MCF 10A (cell line): ENCODE measurements at regions not wholly inside any gene's neighbourhood (a gene's known extent, or its start where the extent isn't known, plus 50 kb on each side); places are given as distances from the start of the nearest gene placed in this dataset.

Experiments used
- BruUV-seq: library from RNA; stranded (reverse); fragments of 400-500 nt; replicated peaks from 2 replicates; lab custom pipeline; 2021; lab: Mats Ljungman, UMichigan
- CTCF ChIA-PET: fragments of 300-600 bp; sonication (Branson Sonifier 250); formaldehyde crosslinking; extraction: SDS; loops from one replicate; lab custom pipeline; 2021; ENCODE audit warnings: antibody characterized with exemption, inconsistent platforms; lab: Yijun Ruan, JAX
- POLR2A ChIA-PET: fragments of 300-600, 350-650 bp; sonication (Branson Sonifier 250); formaldehyde crosslinking; extraction: SDS; loops from one replicate; lab custom pipeline; 2020; ENCODE audit warnings: antibody characterized with exemption, inconsistent platforms; lab: Yijun Ruan, JAX
- DNase-seq: peaks from one replicate; pipeline ENCODE4 v3.0.0-alpha.2; 2018; ENCODE audit not compliant: unreplicated experiment
- H3K27ac Mint-ChIP-seq: one replicate; pipeline ENCODE4 v1.8.0; 2022; ENCODE audit warnings: mild to moderate bottlenecking, low read depth, mixed read lengths; ENCODE audit not compliant: unreplicated experiment
- H3K27me3 Mint-ChIP-seq: one replicate; pipeline ENCODE4 v1.8.0; 2022; ENCODE audit warnings: mixed read lengths; ENCODE audit not compliant: insufficient read depth, unreplicated experiment
- H3K36me3 Mint-ChIP-seq: one replicate; pipeline ENCODE4 v1.8.0; 2022; ENCODE audit warnings: mild to moderate bottlenecking, moderate library complexity, mixed read lengths; ENCODE audit not compliant: insufficient read depth, unreplicated experiment
- H3K4me1 Mint-ChIP-seq: one replicate; pipeline ENCODE4 v1.8.0; 2022; ENCODE audit warnings: mixed read lengths; ENCODE audit not compliant: insufficient read depth, unreplicated experiment
- H3K4me3 Mint-ChIP-seq: one replicate; pipeline ENCODE4 v1.8.0; 2022; ENCODE audit warnings: mild to moderate bottlenecking, moderate library complexity, mixed read lengths; ENCODE audit not compliant: unreplicated experiment
- H3K9me3 Mint-ChIP-seq: one replicate; pipeline ENCODE4 v1.8.0; 2022; ENCODE audit warnings: mixed read lengths; ENCODE audit not compliant: unreplicated experiment
- CTCF ChIP-seq: fragments of 200-600 bp; IDR thresholded peaks from one replicate; pipeline ENCODE4 v1.8.0; 2022; ENCODE audit warnings: antibody characterized with exemption, mild to moderate bottlenecking; ENCODE audit not compliant: unreplicated experiment
- intact Hi-C: fragments of 100-400 bp; cut with micrococcal nuclease; formaldehyde crosslinking; loops from 2 replicates; pipeline ENCODE4 v1.14.1; 2022

GRCh38 chr20:39800548-39800947 lies 838.4 kb downstream of the DHX35 start:
- CTCF ChIA-PET = no interaction called here
- DNase-seq = peak; percentile 63
- POLR2A ChIA-PET = interaction anchor here (1.3 kb wide), 1 partner anchor 11 kb away, joined by 5 read pairs; no protein-coding TSS in a partner anchor

GRCh38 chr20:39800111-39800510 lies 838.0 kb downstream of the DHX35 start:
- intact Hi-C loops = no loop called here
- ChIA-PET CTCF (no interaction called here), POLR2A (interaction anchor here (1.3 kb wide), 1 partner anchor 11 kb away, joined by 5 read pairs; no protein-coding TSS in a partner anchor)
- BruUV-seq = no TSS peak
- Mint-ChIP-seq H3K36me3 (no peaks in the 10 kb centered on the region), H3K27ac (peak overlapping the region; percentile 2), H3K9me3 (no peaks in the 10 kb centered on the region), H3K27me3 (no peaks in the 10 kb centered on the region), H3K4me1 (peaks cover 16% of the 10 kb centered on the region), H3K4me3 (no peak overlapping the region)
- peak; percentile 66 for DNase-seq
- no peak for TF ChIP-seq CTCF

More at GRCh38 chr20:39800548-39800947, 838.4 kb downstream of the DHX35 start:
- H3K9me3 Mint-ChIP-seq = no peaks in the 10 kb centered on the region
- no peak for TF ChIP-seq CTCF
- BruUV-seq = no TSS peak
- H3K36me3 Mint-ChIP-seq = no peaks in the 10 kb centered on the region
- H3K27me3 Mint-ChIP-seq = no peaks in the 10 kb centered on the region
- peaks cover 12% of the 10 kb centered on the region for H3K4me1 Mint-ChIP-seq
- H3K27ac Mint-ChIP-seq = peak overlapping the region; percentile 2
- intact Hi-C loops = no loop called here
- H3K4me3 Mint-ChIP-seq = no peak overlapping the region

DNA sequence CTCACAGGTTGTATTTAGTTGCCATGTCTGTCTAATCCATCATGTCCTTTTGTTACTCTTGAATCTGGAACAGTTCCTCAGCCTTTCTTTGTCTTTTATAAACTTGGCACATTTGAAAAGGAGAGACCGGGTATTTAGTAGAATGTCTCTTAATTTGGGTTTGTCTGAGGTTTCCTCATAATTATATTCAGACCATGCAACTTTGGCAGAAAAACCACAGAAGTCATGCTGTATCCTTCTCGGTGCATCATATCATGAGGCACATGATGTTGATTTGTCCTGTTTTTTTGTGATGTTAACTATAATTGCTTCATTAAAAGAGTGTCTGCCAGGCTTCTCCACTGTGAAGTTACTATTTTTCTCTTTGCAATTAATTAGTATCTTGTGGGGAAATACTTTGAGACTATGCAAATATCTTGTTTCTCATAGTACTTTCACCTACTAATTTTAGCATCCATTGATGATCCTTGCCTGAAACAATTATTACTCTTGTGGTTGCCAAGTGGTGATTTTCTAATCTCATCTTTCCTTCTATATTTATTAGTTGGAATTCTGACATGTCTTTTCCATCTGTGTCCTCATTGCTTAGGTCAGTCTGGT lies 837.3 kb downstream of the DHX35 start:
- POLR2A ChIA-PET = interaction anchor here (1.3 kb wide), 1 partner anchor 12 kb away, joined by 5 read pairs; no protein-coding TSS in a partner anchor
- H3K27ac Mint-ChIP-seq = no peak overlapping the region
- intact Hi-C loops = no loop called here
- TF ChIP-seq CTCF = no peak
- H3K27me3 Mint-ChIP-seq = no peaks in the 10 kb centered on the region
- BruUV-seq = no TSS peak
- H3K4me1 Mint-ChIP-seq = peaks cover 19% of the 10 kb centered on the region
- H3K9me3 Mint-ChIP-seq = no peaks in the 10 kb centered on the region
- no peaks in the 10 kb centered on the region for H3K36me3 Mint-ChIP-seq
- DNase-seq = no peak
- H3K4me3 Mint-ChIP-seq = no peak overlapping the region
- CTCF ChIA-PET = no interaction called here

DNA sequence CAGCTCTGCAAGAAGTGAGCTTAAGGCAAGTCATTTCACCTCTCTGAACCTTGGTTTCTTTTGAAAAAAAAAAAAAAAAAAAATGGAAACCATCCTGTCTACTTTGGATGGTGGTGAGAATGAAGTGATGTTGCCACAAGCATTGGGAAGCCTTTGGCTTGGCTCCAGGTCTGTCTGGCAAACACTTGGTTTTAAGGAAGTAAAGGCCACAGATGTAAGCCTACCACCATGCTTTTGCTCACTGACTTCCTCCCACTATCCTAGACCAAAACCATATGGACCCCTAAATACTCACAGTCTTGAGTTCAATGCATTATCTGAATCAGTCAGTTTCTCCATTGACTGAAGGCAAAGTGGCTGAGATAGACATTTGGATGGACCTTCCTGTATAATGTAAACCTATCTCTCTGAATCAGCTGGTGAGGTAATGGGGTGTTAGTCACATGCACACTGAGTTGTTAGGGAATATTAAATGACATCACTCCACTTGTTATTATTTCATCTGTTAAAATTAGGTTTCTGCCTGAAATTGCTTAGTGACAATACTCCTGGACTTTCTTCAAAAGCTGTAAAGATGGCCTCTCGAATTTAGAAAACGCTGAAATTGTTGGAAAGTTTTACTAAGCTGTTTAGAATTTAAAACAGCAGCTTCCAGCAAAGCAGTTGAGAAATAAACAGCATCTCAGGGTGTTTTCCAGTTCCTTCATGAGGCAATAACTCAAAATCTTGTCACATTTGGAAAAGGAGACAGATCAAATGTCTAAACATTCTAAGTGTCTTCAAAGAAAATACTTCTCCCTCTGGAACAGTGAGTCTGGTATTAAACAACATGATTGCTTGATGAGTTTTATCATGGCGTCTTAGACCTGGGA lies 833.5 kb downstream of the DHX35 start:
- DNase-seq = peak; percentile 3

More for the DNA sequence above, 833.5 kb downstream of the DHX35 start:
- H3K27ac Mint-ChIP-seq = no peak overlapping the region
- ChIA-PET POLR2A (interaction anchor here (0.6 kb wide), 1 partner anchor 1143 kb away, joined by 3 read pairs; no protein-coding TSS in a partner anchor), CTCF (interaction anchor here (0.6 to 1.8 kb wide), 4 partner anchors 14 to 689 kb away, joined by 3 to 7 read pairs (median 4); no protein-coding TSS in a partner anchor)
- no peaks in the 10 kb centered on the region for H3K9me3 Mint-ChIP-seq
- H3K4me1 Mint-ChIP-seq = peaks cover 17% of the 10 kb centered on the region
- H3K4me3 Mint-ChIP-seq = no peak overlapping the region
- no peak for TF ChIP-seq CTCF
- intact Hi-C loops = no loop called here
- H3K27me3 Mint-ChIP-seq = no peaks in the 10 kb centered on the region
- BruUV-seq = no TSS peak
- H3K36me3 Mint-ChIP-seq = no peaks in the 10 kb centered on the region
